GM04504 (cell line): ENCODE measurements at regions not wholly inside any gene's neighbourhood (a gene's known extent, or its start where the extent isn't known, plus 50 kb on each side); places are given as distances from the start of the nearest gene placed in this dataset.

Experiments used
- DNase-seq: peaks from one replicate; pipeline ENCODE4 v3.0.0-alpha.2; 2012; ENCODE audit warnings: low read depth

GRCh38 chr7:93015779-93016481, 101.8 kb downstream of the SAMD9 start:
- DNase-seq, result no peak

- no peak for DNase-seq
Measured at GRCh38 chr7:93015101-93015778, 102.5 kb downstream of the SAMD9 start.

- DNase-seq, result no peak
Measured at GRCh38 chr7:93014410-93014809, 103.4 kb downstream of the SAMD9 start.

- no peak for DNase-seq
Measured at GRCh38 chr7:93013446-93014061, 104.2 kb downstream of the SAMD9 start.

- peak; percentile 86 for DNase-seq
Measured at GRCh38 chr7:93011351-93012294, 106.2 kb downstream of the SAMD9 start.

- DNase-seq, result no peak
Measured at GRCh38 chr7:93008833-93009232, 108.9 kb downstream of the SAMD9 start.

- DNase-seq, result no peak
Measured at GRCh38 chr7:93006480-93007095, 111.2 kb downstream of the SAMD9 start.

- no peak for DNase-seq
Measured at GRCh38 chr7:93004906-93005305, 112.9 kb downstream of the SAMD9 start.

GRCh38 chr7:92997719-92998118, 120.1 kb downstream of the SAMD9 start:
- no peak for DNase-seq

- DNase-seq, result no peak
Measured at GRCh38 chr7:92997152-92997551, 120.6 kb downstream of the SAMD9 start.

GRCh38 chr7:92994901-92995300, 122.9 kb downstream of the SAMD9 start:
- no peak for DNase-seq

GRCh38 chr7:92992932-92993331, 124.8 kb downstream of the SAMD9 start:
- no peak for DNase-seq

GRCh38 chr7:92992483-92992882, 125.3 kb downstream of the SAMD9 start:
- no peak for DNase-seq

GRCh38 chr7:92991190-92991589, 126.6 kb downstream of the SAMD9 start:
- no peak for DNase-seq

GRCh38 chr7:92988941-92989545, 128.7 kb downstream of the SAMD9 start:
- DNase-seq, result no peak

- DNase-seq, result no peak
Measured at GRCh38 chr7:92988051-92988450, 129.7 kb downstream of the SAMD9 start.

- DNase-seq, result no peak
Measured at GRCh38 chr7:92987538-92987937, 130.2 kb downstream of the SAMD9 start.

GRCh38 chr7:92987095-92987494, 130.7 kb downstream of the SAMD9 start:
- no peak for DNase-seq

GRCh38 chr7:92982928-92983327, 134.9 kb downstream of the SAMD9 start:
- DNase-seq, result no peak

- DNase-seq, result no peak
Measured at GRCh38 chr7:92976931-92977330, 140.6 kb upstream of the CDK6 start.

GRCh38 chr7:92973974-92974373, 137.6 kb upstream of the CDK6 start:
- no peak for DNase-seq
